GM12873 (cell line): ENCODE measurements at regions not wholly inside any gene's neighbourhood (a gene's known extent, or its start where the extent isn't known, plus 50 kb on each side); places are given as distances from the start of the nearest gene placed in this dataset.

Source experiments
- CTCF ChIP-seq: IDR thresholded peaks from 2 replicates; pipeline ENCODE4 v1.5.1; 2012; ENCODE audit warnings: low read depth, mild to moderate bottlenecking, moderate library complexity, low read length, control low read depth; ENCODE audit not compliant: insufficient read depth; ENCODE audit errors: missing control alignments

- TF ChIP-seq CTCF, result no peak
These were observed 152.9 kb upstream of the ATXN1 start for GRCh38 chr6:16914184-16914583.

GRCh38 chr6:16912756-16913155 is 151.5 kb upstream of the ATXN1 start:
- no peak for TF ChIP-seq CTCF

GRCh38 chr6:16911088-16911487 is 149.8 kb upstream of the ATXN1 start:
- no peak for TF ChIP-seq CTCF

GRCh38 chr6:16909658-16910360 is 148.5 kb upstream of the ATXN1 start:
- TF ChIP-seq CTCF, result no peak

GRCh38 chr6:16907991-16908390 is 146.7 kb upstream of the ATXN1 start:
- no peak for TF ChIP-seq CTCF

GRCh38 chr6:16904957-16905356 is 143.7 kb upstream of the ATXN1 start:
- no peak for TF ChIP-seq CTCF

GRCh38 chr6:16903470-16903869 is 142.2 kb upstream of the ATXN1 start:
- TF ChIP-seq CTCF, result no peak
